Posterior vena cava (tissue), 2 donors: ENCODE measurements at regions not wholly inside any gene's neighbourhood (a gene's known extent, or its start where the extent isn't known, plus 50 kb on each side); places are given as distances from the start of the nearest gene placed in this dataset.

Source experiments
- DNase-seq: peaks from one replicate; pipeline ENCODE4 v3.0.0-alpha.2; 2020; ENCODE audit warnings: low spot score
- intact Hi-C, 2 donors: fragments of 100-400 bp; cut with DNase I; formaldehyde crosslinking; loops; one replicate each; pipeline versions ENCODE4 v1.14.1 to v1.14.2; 2022 to 2023
- donor health status: DM: yes; HTN: yes; CAD: no.
- donor health status: DM: yes; HTN: yes; CAD: no.

DNA sequence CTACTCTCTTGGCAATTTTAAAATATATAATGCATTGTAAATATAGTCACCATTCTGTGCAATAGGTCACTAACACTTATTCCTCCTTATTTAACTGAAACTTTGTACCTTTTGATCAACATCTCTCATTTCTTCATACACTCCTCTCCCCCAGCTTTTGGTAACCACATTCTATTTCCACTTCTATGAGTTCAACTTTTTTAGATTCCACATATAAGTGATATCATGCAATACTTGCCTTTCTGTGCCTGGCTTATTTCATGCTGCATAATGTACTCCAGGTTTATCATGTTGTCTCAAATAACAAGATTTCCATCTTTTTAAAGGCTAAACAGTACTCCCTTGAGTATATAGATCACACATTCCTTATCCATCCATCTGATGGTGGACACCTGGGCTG, 188.8 kb downstream of the NXNL2 start:
- intact Hi-C loops, result no loop called here
- DNase-seq, result no peak

DNA sequence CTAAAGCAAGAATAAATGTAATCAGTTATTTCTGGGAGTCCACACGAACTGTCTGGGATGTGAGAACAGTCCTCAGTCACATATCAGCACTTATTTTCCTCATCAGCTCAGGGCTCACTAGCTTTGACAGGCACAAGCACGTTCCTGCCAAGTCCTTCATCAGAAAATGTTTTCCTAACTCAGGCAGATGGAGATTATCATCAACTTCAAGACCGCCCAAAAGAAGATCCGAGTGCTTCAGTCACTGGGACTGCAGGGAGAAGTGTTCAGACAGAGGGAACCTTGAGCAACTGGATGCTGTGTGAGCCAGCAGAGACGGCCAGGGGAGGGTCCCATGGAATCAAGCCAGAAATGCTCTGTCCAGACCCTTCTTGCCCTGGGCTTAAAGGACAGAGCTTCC, 189.4 kb downstream of the NXNL2 start:
- intact Hi-C loops, result no loop called here
- no peak for DNase-seq

GRCh38 chr9:88725300-88726019, 190.5 kb downstream of the NXNL2 start:
- no peak for DNase-seq
- intact Hi-C loops, result no loop called here

DNA sequence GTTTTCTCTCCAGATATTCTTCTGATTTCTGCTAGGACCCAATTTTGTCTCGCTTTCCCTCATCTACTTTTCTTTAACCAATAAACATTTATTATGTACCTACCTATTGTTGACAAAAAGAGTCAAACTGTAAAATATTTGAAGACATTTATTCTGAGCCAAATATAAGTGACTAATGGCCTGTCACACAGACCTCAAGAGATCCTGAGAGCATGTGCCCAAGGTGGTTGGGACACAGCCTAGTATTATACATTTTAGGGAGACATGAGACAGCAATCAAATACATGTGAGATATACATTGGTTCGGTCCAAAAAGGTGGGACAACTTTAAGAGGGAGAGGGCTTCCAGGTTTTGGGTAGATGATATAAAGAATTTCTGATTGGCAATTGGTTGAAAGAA, 191.8 kb downstream of the NXNL2 start:
- intact Hi-C loops, result no loop called here
- DNase-seq, result no peak

- DNase-seq, result no peak
- intact Hi-C loops, result no loop called here
Observed at GRCh38 chr9:88730780-88731179, 195.8 kb downstream of the NXNL2 start.

DNA sequence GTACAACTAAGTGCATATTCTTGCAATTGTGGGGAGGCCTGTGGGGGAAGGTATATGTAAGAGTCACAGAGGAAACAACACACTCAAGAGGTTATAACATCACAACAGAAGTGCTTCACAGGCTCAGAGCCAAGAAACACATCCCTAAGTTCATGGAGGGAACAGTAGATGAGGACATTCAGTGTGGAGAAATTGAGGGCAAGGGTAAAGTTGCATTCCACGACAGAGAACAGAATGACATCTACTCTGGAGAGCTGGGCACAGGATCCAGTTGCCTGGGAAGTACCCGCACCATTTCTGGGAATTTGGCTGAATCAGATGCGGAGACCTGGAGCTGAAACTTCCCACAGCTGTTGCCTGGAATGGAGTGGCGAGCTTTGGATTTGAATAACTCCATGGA, 197.2 kb downstream of the NXNL2 start:
- intact Hi-C loops, result no loop called here
- no peak for DNase-seq

GRCh38 chr9:88733651-88734421, 198.9 kb downstream of the NXNL2 start:
- intact Hi-C loops, result no loop called here
- DNase-seq, result peak; percentile 88

- intact Hi-C loops, result no loop called here
- no peak for DNase-seq
Observed at GRCh38 chr9:88734527-88734926, 199.5 kb downstream of the NXNL2 start.

- intact Hi-C loops, result no loop called here
- DNase-seq, result no peak
Observed at GRCh38 chr9:88736136-88736637, 201.2 kb downstream of the NXNL2 start.

DNA sequence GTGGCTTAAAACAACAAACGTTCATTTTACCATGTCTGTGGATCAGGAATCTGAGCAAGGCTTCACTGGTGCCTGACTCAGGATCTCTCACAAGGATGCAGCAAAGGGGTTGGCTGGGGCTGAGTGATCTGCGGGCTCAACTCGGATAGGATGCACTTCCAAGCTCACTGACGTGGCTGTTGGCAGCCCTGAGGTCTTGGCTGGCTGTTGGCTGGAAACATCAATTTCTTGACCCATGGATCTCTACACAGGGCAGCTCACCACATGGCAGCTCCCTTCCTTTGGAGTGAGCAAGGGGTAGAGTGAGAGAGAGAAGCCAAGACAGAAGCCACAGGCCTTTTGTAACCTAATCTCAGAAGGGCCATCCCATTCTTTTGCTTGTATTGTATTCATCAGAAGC, 202.1 kb downstream of the NXNL2 start:
- intact Hi-C loops, result no loop called here
- no peak for DNase-seq

DNA sequence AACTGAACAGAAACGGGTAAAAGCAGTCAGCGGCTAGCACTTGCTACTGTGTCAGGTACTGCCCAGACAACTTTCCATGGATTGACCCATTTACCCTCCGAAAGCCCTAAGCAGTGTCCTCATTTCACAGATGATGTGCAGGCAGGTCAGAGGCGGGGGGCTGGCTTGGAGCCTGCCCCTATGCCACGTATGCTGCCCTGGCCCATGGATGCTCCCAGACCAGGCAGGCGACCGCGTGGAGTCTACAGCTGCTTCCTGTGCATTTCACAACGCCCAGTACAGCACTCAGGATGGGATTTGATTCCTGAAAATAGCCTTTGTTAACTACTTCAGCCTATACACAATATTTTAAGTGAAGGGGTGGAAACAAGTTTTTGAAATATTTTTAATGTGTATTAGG, 202.9 kb downstream of the NXNL2 start:
- intact Hi-C loops, result no loop called here
- DNase-seq, result no peak

DNA sequence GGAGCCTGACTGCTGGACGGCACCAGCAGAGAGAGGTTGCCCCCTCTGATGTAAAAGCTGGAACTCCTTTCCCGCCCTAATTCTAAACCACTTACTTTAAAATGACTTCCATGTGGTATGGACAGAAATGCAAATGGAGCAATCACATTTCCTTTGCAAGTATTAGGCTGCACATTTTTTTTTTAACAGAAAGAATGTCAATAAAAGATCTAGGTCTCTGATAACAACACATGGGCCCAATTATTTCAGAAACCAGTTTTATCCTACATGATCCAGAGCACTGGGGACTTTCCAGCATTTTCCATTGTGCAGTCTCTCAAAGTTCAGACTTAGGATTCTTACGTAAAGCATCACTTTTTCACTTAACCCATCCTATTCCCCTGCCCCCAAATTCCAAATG, 203.7 kb downstream of the NXNL2 start:
- no peak for DNase-seq
- intact Hi-C loops, result no loop called here

GRCh38 chr9:88739373-88739772, 204.4 kb downstream of the NXNL2 start:
- DNase-seq, result no peak
- intact Hi-C loops, result no loop called here

DNA sequence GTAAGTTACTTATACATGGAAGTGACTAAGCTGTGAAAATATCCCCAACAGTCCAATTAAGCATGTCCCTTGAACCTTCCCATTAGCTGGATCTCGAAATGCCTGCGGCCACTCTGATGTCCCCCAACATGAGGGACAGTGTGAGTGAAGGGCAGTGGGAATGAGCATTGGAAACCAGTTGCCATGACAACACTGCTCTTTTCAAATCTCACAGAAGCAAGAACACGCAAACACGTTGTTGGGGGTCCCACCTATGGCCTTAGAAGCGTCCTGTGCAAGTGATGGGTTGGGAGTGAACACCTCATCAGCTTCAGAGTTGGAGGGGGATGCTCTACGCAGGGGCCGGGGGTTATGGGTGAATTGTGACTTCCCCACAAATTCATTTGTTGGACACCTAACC, 205.9 kb downstream of the NXNL2 start:
- no peak for DNase-seq
- intact Hi-C loops, result loop anchor here in 1 of 2 donors (10.0 kb wide), 1 partner anchor 146 kb away; no protein-coding TSS in a partner anchor

DNA sequence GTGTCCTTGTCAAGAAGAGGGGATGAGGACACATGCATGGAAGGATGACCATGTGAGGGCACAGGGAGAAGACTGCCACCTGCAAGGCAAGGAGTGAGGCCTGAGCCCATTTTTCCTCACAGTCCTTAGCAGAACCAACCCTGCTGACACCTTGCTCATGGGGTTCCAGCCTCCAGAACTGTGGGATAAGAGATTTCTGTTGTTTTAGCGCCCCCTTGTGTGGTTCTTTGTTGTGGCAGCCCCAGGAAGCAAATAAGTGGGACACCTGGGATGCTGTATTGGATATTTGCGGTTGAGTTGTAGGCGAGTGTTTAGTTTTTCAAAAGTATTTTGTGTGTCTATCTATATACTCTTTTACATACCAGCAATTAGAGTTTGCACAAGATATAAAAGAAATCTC, 206.4 kb downstream of the NXNL2 start:
- intact Hi-C loops, result loop anchor here in 1 of 2 donors (10.0 kb wide), 1 partner anchor 147 kb away; no protein-coding TSS in a partner anchor
- no peak for DNase-seq

- DNase-seq, result no peak
- intact Hi-C loops, result loop anchor here in 1 of 2 donors (10.0 kb wide), 1 partner anchor 148 kb away; no protein-coding TSS in a partner anchor
Observed at GRCh38 chr9:88742483-88742882, 207.5 kb downstream of the NXNL2 start.

- intact Hi-C loops, result loop anchor here in 1 of 2 donors (10.0 kb wide), 1 partner anchor 148 kb away; no protein-coding TSS in a partner anchor
- no peak for DNase-seq
Observed at GRCh38 chr9:88742905-88743304, 207.9 kb downstream of the NXNL2 start.

- intact Hi-C loops, result loop anchor here in 1 of 2 donors (10.0 kb wide), 1 partner anchor 151 kb away; no protein-coding TSS in a partner anchor
- no peak for DNase-seq
Observed at GRCh38 chr9:88745276-88746001, 210.5 kb downstream of the NXNL2 start.

DNA sequence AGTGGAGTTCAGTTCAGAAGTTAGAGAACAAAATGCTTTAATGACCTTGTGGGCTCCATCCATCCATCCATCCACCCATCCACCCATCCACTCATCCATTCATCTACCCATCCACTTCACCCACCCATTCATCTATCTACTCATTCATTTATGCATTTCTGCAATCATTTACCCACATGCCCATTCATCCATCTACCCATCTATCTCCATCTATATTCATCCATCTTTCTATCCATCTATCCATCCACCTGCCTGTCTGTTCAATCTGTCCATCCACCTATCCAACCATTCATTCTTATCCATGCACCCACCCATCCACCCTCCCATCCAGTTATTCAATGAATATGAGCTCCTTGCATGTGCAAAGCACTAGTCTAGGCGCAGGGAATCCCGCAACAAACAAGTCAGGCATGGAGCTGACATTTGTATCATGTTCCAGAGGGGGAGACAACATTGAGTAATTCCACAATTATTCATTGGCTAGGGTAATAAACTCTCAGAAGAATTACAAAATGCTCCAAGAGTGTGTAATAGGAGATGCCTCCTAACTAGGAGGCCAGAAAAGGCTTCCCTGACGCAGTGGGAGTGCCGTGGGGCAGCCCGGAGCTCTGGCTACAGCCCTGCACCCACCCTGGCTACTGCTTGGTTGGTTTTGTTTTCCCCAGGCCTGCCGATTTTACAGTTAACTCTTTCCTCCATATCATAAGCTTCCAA, 211.2 kb downstream of the NXNL2 start:
- DNase-seq, result peak; percentile 89
- intact Hi-C loops, result loop anchor here in 1 of 2 donors (10.0 kb wide), 1 partner anchor 151 kb away; no protein-coding TSS in a partner anchor
